K562 (cell line): ENCODE measurements at regions not wholly inside any gene's neighbourhood (a gene's known extent, or its start where the extent isn't known, plus 50 kb on each side); places are given as distances from the start of the nearest gene placed in this dataset.

ENCODE experiments used
- CHD1 ChIP-seq: fragments of 200-600 bp; sonication (generic); IDR thresholded peaks from one replicate; pipeline ENCODE4 v1.6.1; 2012; ENCODE audit warnings: mild to moderate bottlenecking, moderate library complexity, low read length, inconsistent platforms
- ELF4 ChIP-seq: fragments of 450-650 bp; formaldehyde crosslinking; IDR thresholded peaks from 2 replicates; pipeline ENCODE4 v1.4.0; 2022; ENCODE audit warnings: missing genetic modification characterization
- EZH2 ChIP-seq: IDR thresholded peaks from 2 replicates; pipeline ENCODE4 v1.6.1; 2012; ENCODE audit warnings: low read depth, mild to moderate bottlenecking, inconsistent platforms, low read length, borderline replicate concordance
- KAT8 ChIP-seq: fragments of 450-650 bp; IDR thresholded peaks from 2 replicates; pipeline ENCODE4 v1.6.1; 2016; ENCODE audit warnings: low read depth, mild to moderate bottlenecking
- POLR2AphosphoS5 ChIP-seq: IDR thresholded peaks from 2 replicates; pipeline ENCODE4 v1.6.1; 2011; ENCODE audit warnings: mild to moderate bottlenecking, low read depth, low read length, moderate library complexity; ENCODE audit not compliant: control insufficient read depth, insufficient read depth
- ZNF134 ChIP-seq: fragments of 250-450 bp; sonication (Bioruptor Pico); conservative IDR thresholded peaks from 2 replicates; pipeline ENCODE4 v1.4.0; 2020
- ZNF3 ChIP-seq: fragments of 250-450 bp; sonication (Bioruptor Pico); IDR thresholded peaks from 2 replicates; pipeline ENCODE4 v1.5.0; 2021; ENCODE audit warnings: mild to moderate bottlenecking, moderate library complexity
- TF ChIP-seq, protein P1 (sequence below): fragments of 450-650 bp; IDR thresholded peaks from 2 replicates; pipeline ENCODE4 v1.6.1; 2016; ENCODE audit warnings: mild to moderate bottlenecking
- TF ChIP-seq, protein P2 (sequence below): sonication (generic); formaldehyde crosslinking; IDR thresholded peaks from 2 replicates; pipeline ENCODE4 v1.8.0; 2023; ENCODE audit warnings: mild to moderate bottlenecking, missing genetic modification reagents
- TF ChIP-seq, protein P3 (sequence below): sonication (generic); formaldehyde crosslinking; IDR thresholded peaks from 2 replicates; pipeline ENCODE4 v1.8.1; 2022; ENCODE audit warnings: missing genetic modification reagents
- TF ChIP-seq, protein P4 (sequence below), 3 experiments: IDR thresholded peaks in 2 of 3; conservative IDR thresholded peaks in 1 of 3; 2 replicates each; pipeline ENCODE4 v1.5.1; 2011 to 2012; ENCODE audit warnings: low read length in 3 of 3, mild to moderate bottlenecking in 3 of 3, control low read depth in 2 of 3, improper control_type of control experiment in 1 of 3, inconsistent platforms in 1 of 3, low read depth in 1 of 3, mixed read lengths in 1 of 3, moderate library complexity in 1 of 3; ENCODE audit not compliant: insufficient read depth in 2 of 3

DNA sequence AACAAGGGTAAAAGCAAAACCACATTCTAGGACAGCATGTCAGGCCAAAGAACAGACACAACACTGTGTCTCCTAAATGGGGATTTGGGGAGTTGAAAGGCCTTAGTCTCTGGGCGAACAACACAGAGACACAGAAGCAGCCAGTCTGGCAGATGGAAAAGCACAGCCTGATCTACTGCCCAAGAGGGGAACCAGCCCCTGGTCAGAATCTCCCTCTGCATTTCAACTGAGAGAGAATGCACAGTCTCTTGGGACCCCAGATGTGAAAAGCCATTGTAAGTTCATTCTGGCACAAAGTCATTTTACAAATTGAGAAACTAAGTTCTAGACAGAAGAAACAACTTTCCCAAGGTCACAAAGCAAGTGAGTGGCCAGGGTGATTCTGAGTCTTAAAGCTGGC is 331.7 kb downstream of the TNS1 start:
- TF ChIP-seq ELF4 (CRISPR knock-in tag) (no peak), CHD1 (no peak), KAT8 (no peak), ZNF134 (CRISPR knock-in tag) (no peak), POLR2AphosphoS5 (no peak), ZNF3 (CRISPR knock-in tag) (no peak), EZH2 (no peak)
- TF ChIP-seq, protein P1, sequence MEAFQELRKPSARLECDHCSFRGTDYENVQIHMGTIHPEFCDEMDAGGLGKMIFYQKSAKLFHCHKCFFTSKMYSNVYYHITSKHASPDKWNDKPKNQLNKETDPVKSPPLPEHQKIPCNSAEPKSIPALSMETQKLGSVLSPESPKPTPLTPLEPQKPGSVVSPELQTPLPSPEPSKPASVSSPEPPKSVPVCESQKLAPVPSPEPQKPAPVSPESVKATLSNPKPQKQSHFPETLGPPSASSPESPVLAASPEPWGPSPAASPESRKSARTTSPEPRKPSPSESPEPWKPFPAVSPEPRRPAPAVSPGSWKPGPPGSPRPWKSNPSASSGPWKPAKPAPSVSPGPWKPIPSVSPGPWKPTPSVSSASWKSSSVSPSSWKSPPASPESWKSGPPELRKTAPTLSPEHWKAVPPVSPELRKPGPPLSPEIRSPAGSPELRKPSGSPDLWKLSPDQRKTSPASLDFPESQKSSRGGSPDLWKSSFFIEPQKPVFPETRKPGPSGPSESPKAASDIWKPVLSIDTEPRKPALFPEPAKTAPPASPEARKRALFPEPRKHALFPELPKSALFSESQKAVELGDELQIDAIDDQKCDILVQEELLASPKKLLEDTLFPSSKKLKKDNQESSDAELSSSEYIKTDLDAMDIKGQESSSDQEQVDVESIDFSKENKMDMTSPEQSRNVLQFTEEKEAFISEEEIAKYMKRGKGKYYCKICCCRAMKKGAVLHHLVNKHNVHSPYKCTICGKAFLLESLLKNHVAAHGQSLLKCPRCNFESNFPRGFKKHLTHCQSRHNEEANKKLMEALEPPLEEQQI, result no peak
- TF ChIP-seq, protein P2, sequence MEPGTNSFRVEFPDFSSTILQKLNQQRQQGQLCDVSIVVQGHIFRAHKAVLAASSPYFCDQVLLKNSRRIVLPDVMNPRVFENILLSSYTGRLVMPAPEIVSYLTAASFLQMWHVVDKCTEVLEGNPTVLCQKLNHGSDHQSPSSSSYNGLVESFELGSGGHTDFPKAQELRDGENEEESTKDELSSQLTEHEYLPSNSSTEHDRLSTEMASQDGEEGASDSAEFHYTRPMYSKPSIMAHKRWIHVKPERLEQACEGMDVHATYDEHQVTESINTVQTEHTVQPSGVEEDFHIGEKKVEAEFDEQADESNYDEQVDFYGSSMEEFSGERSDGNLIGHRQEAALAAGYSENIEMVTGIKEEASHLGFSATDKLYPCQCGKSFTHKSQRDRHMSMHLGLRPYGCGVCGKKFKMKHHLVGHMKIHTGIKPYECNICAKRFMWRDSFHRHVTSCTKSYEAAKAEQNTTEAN, result no peak
- TF ChIP-seq, protein P3, sequence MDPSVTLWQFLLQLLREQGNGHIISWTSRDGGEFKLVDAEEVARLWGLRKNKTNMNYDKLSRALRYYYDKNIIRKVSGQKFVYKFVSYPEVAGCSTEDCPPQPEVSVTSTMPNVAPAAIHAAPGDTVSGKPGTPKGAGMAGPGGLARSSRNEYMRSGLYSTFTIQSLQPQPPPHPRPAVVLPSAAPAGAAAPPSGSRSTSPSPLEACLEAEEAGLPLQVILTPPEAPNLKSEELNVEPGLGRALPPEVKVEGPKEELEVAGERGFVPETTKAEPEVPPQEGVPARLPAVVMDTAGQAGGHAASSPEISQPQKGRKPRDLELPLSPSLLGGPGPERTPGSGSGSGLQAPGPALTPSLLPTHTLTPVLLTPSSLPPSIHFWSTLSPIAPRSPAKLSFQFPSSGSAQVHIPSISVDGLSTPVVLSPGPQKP (CRISPR knock-in tag), result no peak
- TF ChIP-seq, protein P4, sequence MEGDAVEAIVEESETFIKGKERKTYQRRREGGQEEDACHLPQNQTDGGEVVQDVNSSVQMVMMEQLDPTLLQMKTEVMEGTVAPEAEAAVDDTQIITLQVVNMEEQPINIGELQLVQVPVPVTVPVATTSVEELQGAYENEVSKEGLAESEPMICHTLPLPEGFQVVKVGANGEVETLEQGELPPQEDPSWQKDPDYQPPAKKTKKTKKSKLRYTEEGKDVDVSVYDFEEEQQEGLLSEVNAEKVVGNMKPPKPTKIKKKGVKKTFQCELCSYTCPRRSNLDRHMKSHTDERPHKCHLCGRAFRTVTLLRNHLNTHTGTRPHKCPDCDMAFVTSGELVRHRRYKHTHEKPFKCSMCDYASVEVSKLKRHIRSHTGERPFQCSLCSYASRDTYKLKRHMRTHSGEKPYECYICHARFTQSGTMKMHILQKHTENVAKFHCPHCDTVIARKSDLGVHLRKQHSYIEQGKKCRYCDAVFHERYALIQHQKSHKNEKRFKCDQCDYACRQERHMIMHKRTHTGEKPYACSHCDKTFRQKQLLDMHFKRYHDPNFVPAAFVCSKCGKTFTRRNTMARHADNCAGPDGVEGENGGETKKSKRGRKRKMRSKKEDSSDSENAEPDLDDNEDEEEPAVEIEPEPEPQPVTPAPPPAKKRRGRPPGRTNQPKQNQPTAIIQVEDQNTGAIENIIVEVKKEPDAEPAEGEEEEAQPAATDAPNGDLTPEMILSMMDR (IDR thresholded peaks at IDR 0.05 in 2 of 3, conservative IDR thresholded peaks at IDR 0.05 in 1 of 3; ENCODE audit: insufficient read depth in 2 of 3, low read depth in 1 of 3, low read length in 3 of 3), result no peak
